Neural crest cell (in vitro differentiated cells): ENCODE measurements at regions not wholly inside any gene's neighbourhood (a gene's known extent, or its start where the extent isn't known, plus 50 kb on each side); places are given as distances from the start of the nearest gene placed in this dataset.

ENCODE experiments used
- DNase-seq: peaks from one replicate; pipeline ENCODE4 v3.0.0; 2021; ENCODE audit warnings: low read depth, mixed read lengths, low spot score
- H3K27ac Mint-ChIP-seq: one replicate; pipeline ENCODE4 v1.8.0; 2021; ENCODE audit warnings: mild to moderate bottlenecking, mixed read lengths; ENCODE audit not compliant: unreplicated experiment
- H3K27me3 Mint-ChIP-seq: 2 replicates; pipeline ENCODE4 v1.8.0; 2021; ENCODE audit warnings: low read depth, mild to moderate bottlenecking, mixed read lengths
- H3K36me3 Mint-ChIP-seq: 2 replicates; pipeline ENCODE4 v1.8.0; 2021; ENCODE audit warnings: low read depth, mild to moderate bottlenecking, mixed read lengths
- H3K4me1 Mint-ChIP-seq: 2 replicates; pipeline ENCODE4 v1.8.0; 2021; ENCODE audit warnings: mixed read lengths
- H3K4me3 Mint-ChIP-seq: one replicate; pipeline ENCODE4 v1.8.0; 2021; ENCODE audit warnings: mild to moderate bottlenecking, mixed read lengths
- H3K9me3 Mint-ChIP-seq: 2 replicates; pipeline ENCODE4 v1.8.0; 2021; ENCODE audit warnings: mixed read lengths
- TF ChIP-seq, protein P1 (sequence below): fragments of 200-600 bp; sonication (generic); conservative IDR thresholded peaks from 2 replicates; pipeline ENCODE4 v1.5.0; 2021; ENCODE audit warnings: antibody characterized with exemption, mild to moderate bottlenecking

GRCh38 chr17:34736611-34737010 is 157.2 kb downstream of the TMEM132E start:
- no peaks in the 10 kb centered on the region for H3K36me3 Mint-ChIP-seq
- peaks cover 51% of the 10 kb centered on the region for H3K27me3 Mint-ChIP-seq
- no peak overlapping the region for H3K27ac Mint-ChIP-seq
- H3K4me1 Mint-ChIP-seq, result no peaks in the 10 kb centered on the region
- TF ChIP-seq, protein P1, sequence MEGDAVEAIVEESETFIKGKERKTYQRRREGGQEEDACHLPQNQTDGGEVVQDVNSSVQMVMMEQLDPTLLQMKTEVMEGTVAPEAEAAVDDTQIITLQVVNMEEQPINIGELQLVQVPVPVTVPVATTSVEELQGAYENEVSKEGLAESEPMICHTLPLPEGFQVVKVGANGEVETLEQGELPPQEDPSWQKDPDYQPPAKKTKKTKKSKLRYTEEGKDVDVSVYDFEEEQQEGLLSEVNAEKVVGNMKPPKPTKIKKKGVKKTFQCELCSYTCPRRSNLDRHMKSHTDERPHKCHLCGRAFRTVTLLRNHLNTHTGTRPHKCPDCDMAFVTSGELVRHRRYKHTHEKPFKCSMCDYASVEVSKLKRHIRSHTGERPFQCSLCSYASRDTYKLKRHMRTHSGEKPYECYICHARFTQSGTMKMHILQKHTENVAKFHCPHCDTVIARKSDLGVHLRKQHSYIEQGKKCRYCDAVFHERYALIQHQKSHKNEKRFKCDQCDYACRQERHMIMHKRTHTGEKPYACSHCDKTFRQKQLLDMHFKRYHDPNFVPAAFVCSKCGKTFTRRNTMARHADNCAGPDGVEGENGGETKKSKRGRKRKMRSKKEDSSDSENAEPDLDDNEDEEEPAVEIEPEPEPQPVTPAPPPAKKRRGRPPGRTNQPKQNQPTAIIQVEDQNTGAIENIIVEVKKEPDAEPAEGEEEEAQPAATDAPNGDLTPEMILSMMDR, result no peak
- no peak overlapping the region for H3K4me3 Mint-ChIP-seq
- DNase-seq, result no peak
- peaks cover 3% of the 10 kb centered on the region for H3K9me3 Mint-ChIP-seq

DNA sequence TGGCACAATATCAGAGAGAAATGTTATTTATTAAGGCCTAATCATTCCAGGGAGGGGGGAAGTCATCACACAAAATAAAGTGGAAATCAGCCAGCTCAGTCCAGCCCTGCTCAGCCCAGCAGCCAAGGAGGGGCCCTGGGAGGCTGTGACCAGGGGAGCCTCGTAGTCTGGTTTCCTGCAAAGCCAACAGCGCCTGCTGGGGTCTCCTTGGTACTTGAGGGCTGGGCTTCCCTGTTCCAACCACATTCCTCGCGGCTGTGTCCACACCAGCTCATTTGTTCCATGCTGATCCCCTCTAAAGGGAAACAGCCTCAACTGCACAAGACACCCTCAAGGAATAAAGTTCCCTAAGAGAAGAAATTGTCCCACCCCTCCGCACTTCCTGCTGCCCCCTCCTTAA is 154.0 kb downstream of the TMEM132E start:
- H3K4me3 Mint-ChIP-seq, result no peak overlapping the region
- H3K27me3 Mint-ChIP-seq, result peaks cover 55% of the 10 kb centered on the region
- peaks cover 3% of the 10 kb centered on the region for H3K9me3 Mint-ChIP-seq
- H3K27ac Mint-ChIP-seq, result no peak overlapping the region
- DNase-seq, result no peak
- no peaks in the 10 kb centered on the region for H3K36me3 Mint-ChIP-seq
- no peaks in the 10 kb centered on the region for H3K4me1 Mint-ChIP-seq
- TF ChIP-seq, protein P1, result no peak

DNA sequence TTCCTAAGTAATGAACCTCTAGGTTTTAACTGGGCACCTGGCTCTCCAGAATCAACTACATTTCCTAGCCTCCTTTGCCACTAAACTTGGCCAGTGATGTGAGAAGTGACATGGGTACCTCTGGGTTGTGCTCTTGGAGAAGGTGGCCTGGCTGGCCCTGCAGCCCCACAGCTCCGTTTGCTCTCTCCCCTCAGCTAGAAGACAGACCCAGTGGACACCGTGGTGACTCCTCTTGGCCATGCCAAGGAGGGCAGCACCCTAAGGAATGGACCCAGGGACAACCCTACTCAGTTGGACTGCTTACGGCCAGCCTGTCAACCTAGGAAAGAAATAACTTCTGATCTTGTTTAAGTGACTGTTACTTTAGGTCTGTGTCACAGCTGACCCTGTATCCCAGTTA is 151.4 kb downstream of the TMEM132E start:
- no peak for DNase-seq
- TF ChIP-seq, protein P1, result no peak
- Mint-ChIP-seq H3K27ac (no peak overlapping the region), H3K4me3 (no peak overlapping the region), H3K4me1 (peaks cover 3% of the 10 kb centered on the region), H3K27me3 (peaks cover 51% of the 10 kb centered on the region), H3K36me3 (no peaks in the 10 kb centered on the region), H3K9me3 (peaks cover 3% of the 10 kb centered on the region)

- no peak for DNase-seq
- Mint-ChIP-seq H3K36me3 (no peaks in the 10 kb centered on the region), H3K9me3 (peaks cover 3% of the 10 kb centered on the region), H3K4me3 (no peak overlapping the region), H3K4me1 (peaks cover 9% of the 10 kb centered on the region), H3K27me3 (peaks cover 46% of the 10 kb centered on the region), H3K27ac (no peak overlapping the region)
- TF ChIP-seq, protein P1, result no peak
These were observed 149.5 kb downstream of the TMEM132E start for GRCh38 chr17:34728771-34729310.

GRCh38 chr17:34727601-34728000 is 148.2 kb downstream of the TMEM132E start:
- H3K27me3 Mint-ChIP-seq, result peaks cover 45% of the 10 kb centered on the region
- no peak overlapping the region for H3K4me3 Mint-ChIP-seq
- no peak overlapping the region for H3K27ac Mint-ChIP-seq
- H3K36me3 Mint-ChIP-seq, result no peaks in the 10 kb centered on the region
- DNase-seq, result no peak
- peaks cover 9% of the 10 kb centered on the region for H3K4me1 Mint-ChIP-seq
- peaks cover 3% of the 10 kb centered on the region for H3K9me3 Mint-ChIP-seq
- TF ChIP-seq, protein P1, result no peak
